Type B pancreatic cell (in vitro differentiated cells): ENCODE measurements at regions not wholly inside any gene's neighbourhood (a gene's known extent, or its start where the extent isn't known, plus 50 kb on each side); places are given as distances from the start of the nearest gene placed in this dataset.
"Not testable (repeated sequence)": the region's sequence is repeated elsewhere in the genome, so short reads cannot be mapped to it uniquely, and the experiment has no call there.

Source experiments
- DNase-seq: peaks from one replicate; pipeline ENCODE4 v3.0.0; 2021; ENCODE audit warnings: mixed read lengths; ENCODE audit not compliant: unreplicated experiment; ENCODE audit errors: extremely low spot score
- H3K27ac Mint-ChIP-seq: 2 replicates; pipeline ENCODE4 v1.8.0; 2021; ENCODE audit warnings: mild to moderate bottlenecking, mixed read lengths
- H3K27me3 Mint-ChIP-seq: 2 replicates; pipeline ENCODE4 v1.8.0; 2021; ENCODE audit warnings: mixed read lengths
- H3K36me3 Mint-ChIP-seq: 2 replicates; pipeline ENCODE4 v1.8.0; 2021; ENCODE audit warnings: mixed read lengths
- H3K4me1 Mint-ChIP-seq: one replicate; pipeline ENCODE4 v1.8.0; 2021; ENCODE audit warnings: mixed read lengths; ENCODE audit not compliant: unreplicated experiment
- H3K4me3 Mint-ChIP-seq: 2 replicates; pipeline ENCODE4 v1.8.0; 2021; ENCODE audit warnings: mild to moderate bottlenecking, mixed read lengths
- H3K9me3 Mint-ChIP-seq: 2 replicates; pipeline ENCODE4 v1.8.0; 2021; ENCODE audit warnings: mixed read lengths
- CTCF ChIP-seq: fragments of 200-600 bp; sonication (generic); conservative IDR thresholded peaks from 2 replicates; pipeline ENCODE4 v1.5.0; 2021; ENCODE audit warnings: antibody characterized with exemption, mild to moderate bottlenecking

- DNase-seq, result peak; percentile 43
Observed at GRCh38 chr1:178581351-178582303, 68.7 kb downstream of the TEX35 start.

DNA sequence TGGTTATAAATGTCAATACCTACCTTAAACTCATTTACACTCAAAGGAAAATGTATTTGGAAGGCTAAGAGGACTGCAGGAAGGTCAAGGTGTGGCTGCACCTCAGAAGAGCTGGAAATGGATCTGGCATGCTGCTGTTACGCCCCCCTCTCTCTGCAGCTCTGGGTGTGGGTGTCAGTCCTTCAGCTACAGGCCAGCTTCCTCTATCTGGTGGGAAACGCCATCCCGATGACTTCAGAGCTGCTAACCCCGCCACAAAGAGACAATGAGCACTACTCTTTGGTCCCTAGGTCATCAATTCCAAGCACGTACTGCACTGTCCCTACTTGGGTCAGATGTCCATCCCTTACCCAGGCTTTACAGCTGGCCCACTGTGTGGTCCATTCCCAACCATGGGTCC lies 74.2 kb downstream of the TEX35 start:
- no peak for TF ChIP-seq CTCF
- Mint-ChIP-seq H3K4me3 (no peak overlapping the region), H3K9me3 (no peaks in the 10 kb centered on the region), H3K27me3 (peaks cover 2% of the 10 kb centered on the region), H3K27ac (no peak overlapping the region), H3K36me3 (no peaks in the 10 kb centered on the region), H3K4me1 (peaks cover 1% of the 10 kb centered on the region)
- DNase-seq, result peak; percentile 43

More at GRCh38 chr1:178581351-178582303, 68.7 kb downstream of the TEX35 start:
- H3K4me1 Mint-ChIP-seq, result peaks cover 4% of the 10 kb centered on the region
- H3K9me3 Mint-ChIP-seq, result no peaks in the 10 kb centered on the region
- H3K27me3 Mint-ChIP-seq, result peaks cover 2% of the 10 kb centered on the region
- H3K36me3 Mint-ChIP-seq, result no peaks in the 10 kb centered on the region
- no peak for TF ChIP-seq CTCF
- no peak overlapping the region for H3K27ac Mint-ChIP-seq
- H3K4me3 Mint-ChIP-seq, result no peak overlapping the region

GRCh38 chr1:178587975-178588374 lies 75.1 kb downstream of the TEX35 start:
- Mint-ChIP-seq H3K27me3 (peaks cover 2% of the 10 kb centered on the region), H3K9me3 (no peaks in the 10 kb centered on the region), H3K4me3 (no peak overlapping the region), H3K4me1 (no peaks in the 10 kb centered on the region), H3K27ac (no peak overlapping the region), H3K36me3 (no peaks in the 10 kb centered on the region)
- TF ChIP-seq CTCF, result peak; percentile 51
- no peak for DNase-seq

- not testable (repeated sequence) for H3K27me3 Mint-ChIP-seq, H3K36me3 Mint-ChIP-seq, H3K27ac Mint-ChIP-seq, DNase-seq, H3K4me3 Mint-ChIP-seq, H3K4me1 Mint-ChIP-seq, H3K9me3 Mint-ChIP-seq
Observed at GRCh38 chr1:178589042-178589441, 76.1 kb downstream of the TEX35 start.

DNA sequence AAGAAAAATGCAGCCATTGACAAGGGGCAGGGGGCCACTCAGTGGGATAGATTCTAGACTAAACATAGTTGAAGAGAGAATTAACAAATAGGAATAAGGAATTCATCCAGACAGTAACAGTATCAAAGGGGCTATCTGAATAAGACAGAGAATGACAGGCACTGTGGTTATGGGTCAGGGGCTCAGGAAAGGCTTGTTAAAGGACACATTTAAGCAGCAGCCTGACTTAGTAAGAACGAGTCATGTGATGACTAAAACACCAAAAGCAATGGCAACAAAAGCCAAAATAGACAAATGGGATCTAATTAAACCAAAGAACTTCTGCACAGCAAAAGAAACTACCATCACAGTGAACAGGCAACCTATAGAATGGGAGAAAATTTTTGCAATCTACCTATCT lies 78.9 kb downstream of the TEX35 start:
- DNase-seq, H3K36me3 Mint-ChIP-seq, H3K9me3 Mint-ChIP-seq, H3K4me1 Mint-ChIP-seq, H3K27ac Mint-ChIP-seq, H3K4me3 Mint-ChIP-seq, H3K27me3 Mint-ChIP-seq: not testable (repeated sequence)

- TF ChIP-seq CTCF, result no peak
- Mint-ChIP-seq H3K9me3 (no peaks in the 10 kb centered on the region), H3K27ac (no peak overlapping the region), H3K4me1 (peaks cover 9% of the 10 kb centered on the region), H3K36me3 (no peaks in the 10 kb centered on the region), H3K4me3 (no peak overlapping the region), H3K27me3 (peaks cover 2% of the 10 kb centered on the region)
- DNase-seq, result no peak
Observed at GRCh38 chr1:178593515-178593914, 80.6 kb downstream of the TEX35 start.
